ENCODE measurements at regions not wholly inside any gene's neighbourhood (a gene's known extent, or its start where the extent isn't known, plus 50 kb on each side); places are given as distances from the start of the nearest gene placed in this dataset.

GRCh38 chr10:8563478-8563877 is 509.0 kb downstream of the GATA3 start:
- no peak for TF ChIP-seq CTCF (IDR thresholded peaks at IDR 0.05)
- no peak for TF ChIP-seq POLR2A (IDR thresholded peaks at IDR 0.05)

All from thyroid gland (tissue), 4 donors.